ENCODE measurements at regions not wholly inside any gene's neighbourhood (a gene's known extent, or its start where the extent isn't known, plus 50 kb on each side); places are given as distances from the start of the nearest gene placed in this dataset.

GRCh38 chr12:115046805-115047204 is 362.8 kb upstream of the TBX3 start:
- TF ChIP-seq CTCF (conservative IDR thresholded peaks at IDR 0.05 in 1 of 2, IDR thresholded peaks at IDR 0.05 in 1 of 2; ENCODE audit: low read depth in 1 of 2, low read length in 2 of 2): no peak
- no peak for TF ChIP-seq EZH2 (IDR thresholded peaks at IDR 0.05; ENCODE audit: low read length, missing control alignments)

Measured in fibroblast of lung (primary cell).